Tibial nerve (tissue), 4 donors: ENCODE measurements at regions not wholly inside any gene's neighbourhood (a gene's known extent, or its start where the extent isn't known, plus 50 kb on each side); places are given as distances from the start of the nearest gene placed in this dataset.

Source experiments
- EP300 ChIP-seq, 2 donors: sonication (generic); formaldehyde crosslinking; IDR thresholded peaks; one replicate each; pipeline ENCODE4 v1.6.1; 2017; ENCODE audit warnings: antibody characterized with exemption in 2 of 2, mild to moderate bottlenecking in 1 of 2
- TF ChIP-seq, protein P1 (sequence below), 5 experiments: fragments of 200-600 bp in 3 of 5; fragments of 450-650 bp in 2 of 5; sonication (generic) in 3 of 5; IDR thresholded peaks; one replicate each; pipeline ENCODE4 v1.5.1; 2016 to 2019; ENCODE audit warnings: antibody characterized with exemption in 5 of 5, mild to moderate bottlenecking in 3 of 5, moderate library complexity in 2 of 5

DNA sequence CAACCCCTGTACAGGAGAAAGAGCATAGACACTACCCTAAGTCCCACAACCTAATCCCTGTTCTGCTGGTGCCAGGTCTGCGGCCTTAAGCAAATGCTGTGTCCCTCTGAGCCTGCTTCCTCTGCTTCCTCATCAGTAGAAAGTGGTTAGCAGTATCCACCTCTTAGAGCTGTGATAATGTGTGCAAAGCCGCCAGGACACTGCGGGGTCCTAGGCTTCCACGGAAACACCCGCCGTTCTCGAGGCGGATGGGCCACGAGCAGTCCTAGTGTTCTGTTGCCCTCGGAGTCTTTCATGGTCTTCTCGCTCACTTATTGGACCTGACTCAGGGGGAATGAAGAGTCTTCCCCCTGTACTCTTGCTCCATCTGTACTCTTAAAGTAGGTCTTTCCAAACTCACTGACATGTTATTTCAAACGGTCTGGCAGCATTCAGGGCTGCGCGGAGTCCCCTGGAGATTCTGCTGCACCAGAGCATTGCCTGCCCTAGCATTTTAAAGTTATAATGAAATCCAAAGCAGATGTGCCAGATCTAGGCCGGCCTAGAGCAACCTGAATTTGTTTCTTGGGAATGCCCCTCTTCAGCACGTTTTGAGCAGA lies 107.2 kb upstream of the ZNF236 start:
- TF ChIP-seq, protein P1, sequence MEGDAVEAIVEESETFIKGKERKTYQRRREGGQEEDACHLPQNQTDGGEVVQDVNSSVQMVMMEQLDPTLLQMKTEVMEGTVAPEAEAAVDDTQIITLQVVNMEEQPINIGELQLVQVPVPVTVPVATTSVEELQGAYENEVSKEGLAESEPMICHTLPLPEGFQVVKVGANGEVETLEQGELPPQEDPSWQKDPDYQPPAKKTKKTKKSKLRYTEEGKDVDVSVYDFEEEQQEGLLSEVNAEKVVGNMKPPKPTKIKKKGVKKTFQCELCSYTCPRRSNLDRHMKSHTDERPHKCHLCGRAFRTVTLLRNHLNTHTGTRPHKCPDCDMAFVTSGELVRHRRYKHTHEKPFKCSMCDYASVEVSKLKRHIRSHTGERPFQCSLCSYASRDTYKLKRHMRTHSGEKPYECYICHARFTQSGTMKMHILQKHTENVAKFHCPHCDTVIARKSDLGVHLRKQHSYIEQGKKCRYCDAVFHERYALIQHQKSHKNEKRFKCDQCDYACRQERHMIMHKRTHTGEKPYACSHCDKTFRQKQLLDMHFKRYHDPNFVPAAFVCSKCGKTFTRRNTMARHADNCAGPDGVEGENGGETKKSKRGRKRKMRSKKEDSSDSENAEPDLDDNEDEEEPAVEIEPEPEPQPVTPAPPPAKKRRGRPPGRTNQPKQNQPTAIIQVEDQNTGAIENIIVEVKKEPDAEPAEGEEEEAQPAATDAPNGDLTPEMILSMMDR (IDR thresholded peaks at IDR 0.05) = no peak
- TF ChIP-seq EP300 (IDR thresholded peaks at IDR 0.05) = no peak
